ENCODE measurements at regions not wholly inside any gene's neighbourhood (a gene's known extent, or its start where the extent isn't known, plus 50 kb on each side); places are given as distances from the start of the nearest gene placed in this dataset.

GRCh38 chr16:17548825-17549224, 78.1 kb upstream of the XYLT1 start:
- TF ChIP-seq CTCF (IDR thresholded peaks at IDR 0.05 in 8 of 11, conservative IDR thresholded peaks at IDR 0.05 in 3 of 11) = no peak
- no peak for TF ChIP-seq POLR2AphosphoS5 (IDR thresholded peaks at IDR 0.05)
- no peak for TF ChIP-seq POLR2A (IDR thresholded peaks at IDR 0.05)
